ENCODE measurements at regions not wholly inside any gene's neighbourhood (a gene's known extent, or its start where the extent isn't known, plus 50 kb on each side); places are given as distances from the start of the nearest gene placed in this dataset.

- TF ChIP-seq JUND (IDR thresholded peaks at IDR 0.05): no peak
These were observed 1424.2 kb downstream of the MRPL39 start (continued) for GRCh38 chr21:24183077-24183476.

GRCh38 chr21:24179110-24179509 lies 1428.2 kb downstream of the MRPL39 start:
- TF ChIP-seq GABPA (IDR thresholded peaks at IDR 0.05 in 1 of 2, conservative IDR thresholded peaks at IDR 0.05 in 1 of 2): no peak
- TF ChIP-seq FOXA1 (IDR thresholded peaks at IDR 0.05): no peak
- no peak for TF ChIP-seq HNF4G (IDR thresholded peaks at IDR 0.05)
- no peak for TF ChIP-seq MAX (IDR thresholded peaks at IDR 0.05)
- no peak for TF ChIP-seq CTCF (IDR thresholded peaks at IDR 0.05; ENCODE audit: low read depth, low read length, missing input control)
- no peak for TF ChIP-seq TAF1 (conservative IDR thresholded peaks at IDR 0.05)
- DNase-seq (ENCODE audit: low spot score): no peak
- H3K36me3 ChIP-seq (ENCODE audit: control insufficient read depth in 4 of 4, insufficient read depth in 3 of 4, low read depth in 1 of 4, low read length in 3 of 4): no peaks in the 10 kb centered on the region
- no peak overlapping the region for H3K27ac ChIP-seq (ENCODE audit: low read depth in 1 of 2, low read length in 2 of 2)
- H3K4me1 ChIP-seq (ENCODE audit: control insufficient read depth in 4 of 4, insufficient read depth in 4 of 4, low read length in 3 of 4): no peaks in the 10 kb centered on the region
- peaks cover 0 to 6% (median 0%) of the 10 kb centered on the region in 4 donors for H3K9me3 ChIP-seq (ENCODE audit: control insufficient read depth in 4 of 4, low read length in 3 of 4)
- no peak overlapping the region for H3K4me3 ChIP-seq (ENCODE audit: low read depth in 1 of 3, low read length in 3 of 3)
- 59% methylated on average over 1 of the region's 1 CpG for WGBS
- no peaks in the 10 kb centered on the region for H3K27me3 ChIP-seq (ENCODE audit: control insufficient read depth in 4 of 4, insufficient read depth in 4 of 4, low read length in 3 of 4)
- H3K9ac ChIP-seq (ENCODE audit: low read depth in 1 of 2, low read length in 2 of 2): no peak overlapping the region

- TF ChIP-seq FOXA2 (IDR thresholded peaks at IDR 0.05) (no peak), FOXA1 (IDR thresholded peaks at IDR 0.05) (no peak), HNF4A (conservative IDR thresholded peaks at IDR 0.05) (no peak), MAX (IDR thresholded peaks at IDR 0.05) (no peak), GABPA (IDR thresholded peaks at IDR 0.05 in 1 of 2, conservative IDR thresholded peaks at IDR 0.05 in 1 of 2) (no peak), TAF1 (conservative IDR thresholded peaks at IDR 0.05) (no peak), EGR1 (IDR thresholded peaks at IDR 0.05; ENCODE audit: low read depth in 2 of 2) (no peak), REST (IDR thresholded peaks at IDR 0.05) (no peak), JUND (IDR thresholded peaks at IDR 0.05) (no peak), CTCF (IDR thresholded peaks at IDR 0.05; ENCODE audit: low read depth, low read length, missing input control) (no peak), RXRA (IDR thresholded peaks at IDR 0.05) (no peak), SP1 (IDR thresholded peaks at IDR 0.05) (no peak), HNF4G (IDR thresholded peaks at IDR 0.05) (no peak), YY1 (IDR thresholded peaks at IDR 0.05) (no peak), RAD21 (IDR thresholded peaks at IDR 0.05) (no peak), ZBTB33 (IDR thresholded peaks at IDR 0.05) (no peak), ATF3 (IDR thresholded peaks at IDR 0.05) (no peak)
- DNase-seq (ENCODE audit: low spot score): no peak
- Histone ChIP-seq H3K9me3 (ENCODE audit: control insufficient read depth in 4 of 4, low read length in 3 of 4) (peaks cover 0 to 6% (median 0%) of the 10 kb centered on the region in 4 donors), H3K4me3 (ENCODE audit: low read depth in 1 of 3, low read length in 3 of 3) (no peak overlapping the region), H3K36me3 (ENCODE audit: control insufficient read depth in 4 of 4, insufficient read depth in 3 of 4, low read depth in 1 of 4, low read length in 3 of 4) (no peaks in the 10 kb centered on the region), H3K27ac (ENCODE audit: low read depth in 1 of 2, low read length in 2 of 2) (no peak overlapping the region), H3K9ac (ENCODE audit: low read depth in 1 of 2, low read length in 2 of 2) (no peak overlapping the region), H3K27me3 (ENCODE audit: control insufficient read depth in 4 of 4, insufficient read depth in 4 of 4, low read length in 3 of 4) (no peaks in the 10 kb centered on the region), H3K4me1 (ENCODE audit: control insufficient read depth in 4 of 4, insufficient read depth in 4 of 4, low read length in 3 of 4) (no peaks in the 10 kb centered on the region)
- WGBS: 81% methylated on average over 1 of the region's 1 CpG
These were observed 1432.2 kb downstream of the MRPL39 start for GRCh38 chr21:24175106-24175505.
